ENCODE measurements at regions not wholly inside any gene's neighbourhood (a gene's known extent, or its start where the extent isn't known, plus 50 kb on each side); places are given as distances from the start of the nearest gene placed in this dataset.

DNA sequence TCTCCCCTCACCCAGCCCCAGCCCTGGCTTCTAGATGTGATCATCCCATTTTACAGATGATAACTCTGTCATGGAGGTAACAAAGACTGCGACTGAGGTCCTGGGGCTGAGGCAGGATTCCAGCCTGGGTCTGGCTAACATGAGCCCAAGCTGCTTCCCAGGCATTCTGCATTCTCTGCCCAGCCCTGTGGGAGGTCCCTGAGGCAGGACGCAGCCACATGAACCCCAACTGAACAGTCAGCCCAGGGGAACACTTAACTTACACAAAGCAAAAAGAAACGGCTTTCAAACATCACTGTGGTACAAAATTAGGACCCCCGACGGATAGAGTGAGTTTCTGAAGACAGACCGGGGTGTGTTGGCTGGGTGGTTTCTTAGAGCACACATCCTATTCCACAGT lies 135.3 kb downstream of the ACKR3 start:
- Histone ChIP-seq H3K4me2 (ENCODE audit: low read depth, low read length) (no peak overlapping the region), H3K9me3 (ENCODE audit: low read length) (no peaks in the 10 kb centered on the region), H2AFZ (ENCODE audit: low read length) (no peak overlapping the region), H3K9ac (ENCODE audit: insufficient read depth, low read depth, low read length) (no peak overlapping the region), H3K4me1 (ENCODE audit: insufficient read depth, low read length) (no peaks in the 10 kb centered on the region), H3K27ac (ENCODE audit: extremely low read length, insufficient read depth, low read length) (no peak overlapping the region), H3K36me3 (replicated peaks in 1 of 2; ENCODE audit: control insufficient read depth in 1 of 2, insufficient read depth in 2 of 2, low read length in 2 of 2) (no peaks in the 10 kb centered on the region), H4K20me1 (ENCODE audit: insufficient read depth, low read length) (no peaks in the 10 kb centered on the region), H3K4me3 (replicated peaks in 1 of 3; ENCODE audit: insufficient read depth in 1 of 3, low read depth in 2 of 3, low read length in 3 of 3) (no peak overlapping the region), H3K79me2 (ENCODE audit: insufficient read depth, low read length) (no peaks in the 10 kb centered on the region), H3K27me3 (ENCODE audit: control insufficient read depth in 1 of 2, insufficient read depth in 2 of 2, low read length in 2 of 2) (peaks cover 0 to 10% of the 10 kb centered on the region in 2 experiments; a peak in 1 of 5 replicates)
- in situ Hi-C loops (cut with HindIII; ENCODE audit: extremely low pct_ligation_motif_present, low pct_unique_long_range_greater_than_20kb) (no loop called here), intact Hi-C loops (cut with micrococcal nuclease; ENCODE audit: unreplicated experiment) (no loop called here)
- ChIA-PET CTCF (ENCODE audit: low intra/inter-chr PET ratio, low total read pairs) (no interaction called here), POLR2A (no interaction called here)
- FAIRE-seq, result no peak
- 41% methylated on average over 6 of the region's 6 CpGs for WGBS (ENCODE audit: low lambda C conversion rate)
- ATAC-seq, result no peak
- TF ChIP-seq RXRB (CRISPR knock-in tag; IDR thresholded peaks at IDR 0.05; ENCODE audit: borderline replicate concordance) (no peak), ZNF343 (CRISPR knock-in tag; IDR thresholded peaks at IDR 0.05) (no peak)
- no peak for DNase-seq (ENCODE audit: low spot score)
- BruUV-seq (replicated peaks), result no TSS peak

- no peak overlapping the region for H2AFZ ChIP-seq (ENCODE audit: low read length)
- no TSS peak for BruUV-seq (replicated peaks)
- POLR2A ChIA-PET, result no interaction called here
- WGBS (ENCODE audit: low lambda C conversion rate), result 50% methylated on average over 9 of the region's 12 CpGs
- no peaks in the 10 kb centered on the region for H3K36me3 ChIP-seq (replicated peaks in 1 of 2; ENCODE audit: control insufficient read depth in 1 of 2, insufficient read depth in 2 of 2, low read length in 2 of 2)
- H3K27me3 ChIP-seq (ENCODE audit: control insufficient read depth in 1 of 2, insufficient read depth in 2 of 2, low read length in 2 of 2), result peaks cover 0 to 10% of the 10 kb centered on the region in 2 experiments; a peak in 1 of 5 replicates
- CTCF ChIA-PET (ENCODE audit: low intra/inter-chr PET ratio, low total read pairs), result no interaction called here
- H3K79me2 ChIP-seq (ENCODE audit: insufficient read depth, low read length), result no peaks in the 10 kb centered on the region
- H3K4me1 ChIP-seq (ENCODE audit: insufficient read depth, low read length), result no peaks in the 10 kb centered on the region
- no peak overlapping the region for H3K4me3 ChIP-seq (replicated peaks in 1 of 3; ENCODE audit: insufficient read depth in 1 of 3, low read depth in 2 of 3, low read length in 3 of 3)
- H3K4me2 ChIP-seq (ENCODE audit: low read depth, low read length), result no peak overlapping the region
- FAIRE-seq (no peak), ATAC-seq (no peak), DNase-seq (ENCODE audit: low spot score) (no peak)
- intact Hi-C loops (cut with micrococcal nuclease; ENCODE audit: unreplicated experiment) (no loop called here), in situ Hi-C loops (cut with HindIII; ENCODE audit: extremely low pct_ligation_motif_present, low pct_unique_long_range_greater_than_20kb) (no loop called here)
- H4K20me1 ChIP-seq (ENCODE audit: insufficient read depth, low read length), result no peaks in the 10 kb centered on the region
- no peaks in the 10 kb centered on the region for H3K9me3 ChIP-seq (ENCODE audit: low read length)
- H3K9ac ChIP-seq (ENCODE audit: insufficient read depth, low read depth, low read length), result no peak overlapping the region
- no peak overlapping the region for H3K27ac ChIP-seq (ENCODE audit: extremely low read length, insufficient read depth, low read length)
- no peak for TF ChIP-seq TRIM24 (CRISPR knock-in tag; IDR thresholded peaks at IDR 0.05)
- no peak for TF ChIP-seq SNAPC5 (CRISPR knock-in tag; IDR thresholded peaks at IDR 0.05; ENCODE audit: borderline replicate concordance)
- TF ChIP-seq, protein P1, sequence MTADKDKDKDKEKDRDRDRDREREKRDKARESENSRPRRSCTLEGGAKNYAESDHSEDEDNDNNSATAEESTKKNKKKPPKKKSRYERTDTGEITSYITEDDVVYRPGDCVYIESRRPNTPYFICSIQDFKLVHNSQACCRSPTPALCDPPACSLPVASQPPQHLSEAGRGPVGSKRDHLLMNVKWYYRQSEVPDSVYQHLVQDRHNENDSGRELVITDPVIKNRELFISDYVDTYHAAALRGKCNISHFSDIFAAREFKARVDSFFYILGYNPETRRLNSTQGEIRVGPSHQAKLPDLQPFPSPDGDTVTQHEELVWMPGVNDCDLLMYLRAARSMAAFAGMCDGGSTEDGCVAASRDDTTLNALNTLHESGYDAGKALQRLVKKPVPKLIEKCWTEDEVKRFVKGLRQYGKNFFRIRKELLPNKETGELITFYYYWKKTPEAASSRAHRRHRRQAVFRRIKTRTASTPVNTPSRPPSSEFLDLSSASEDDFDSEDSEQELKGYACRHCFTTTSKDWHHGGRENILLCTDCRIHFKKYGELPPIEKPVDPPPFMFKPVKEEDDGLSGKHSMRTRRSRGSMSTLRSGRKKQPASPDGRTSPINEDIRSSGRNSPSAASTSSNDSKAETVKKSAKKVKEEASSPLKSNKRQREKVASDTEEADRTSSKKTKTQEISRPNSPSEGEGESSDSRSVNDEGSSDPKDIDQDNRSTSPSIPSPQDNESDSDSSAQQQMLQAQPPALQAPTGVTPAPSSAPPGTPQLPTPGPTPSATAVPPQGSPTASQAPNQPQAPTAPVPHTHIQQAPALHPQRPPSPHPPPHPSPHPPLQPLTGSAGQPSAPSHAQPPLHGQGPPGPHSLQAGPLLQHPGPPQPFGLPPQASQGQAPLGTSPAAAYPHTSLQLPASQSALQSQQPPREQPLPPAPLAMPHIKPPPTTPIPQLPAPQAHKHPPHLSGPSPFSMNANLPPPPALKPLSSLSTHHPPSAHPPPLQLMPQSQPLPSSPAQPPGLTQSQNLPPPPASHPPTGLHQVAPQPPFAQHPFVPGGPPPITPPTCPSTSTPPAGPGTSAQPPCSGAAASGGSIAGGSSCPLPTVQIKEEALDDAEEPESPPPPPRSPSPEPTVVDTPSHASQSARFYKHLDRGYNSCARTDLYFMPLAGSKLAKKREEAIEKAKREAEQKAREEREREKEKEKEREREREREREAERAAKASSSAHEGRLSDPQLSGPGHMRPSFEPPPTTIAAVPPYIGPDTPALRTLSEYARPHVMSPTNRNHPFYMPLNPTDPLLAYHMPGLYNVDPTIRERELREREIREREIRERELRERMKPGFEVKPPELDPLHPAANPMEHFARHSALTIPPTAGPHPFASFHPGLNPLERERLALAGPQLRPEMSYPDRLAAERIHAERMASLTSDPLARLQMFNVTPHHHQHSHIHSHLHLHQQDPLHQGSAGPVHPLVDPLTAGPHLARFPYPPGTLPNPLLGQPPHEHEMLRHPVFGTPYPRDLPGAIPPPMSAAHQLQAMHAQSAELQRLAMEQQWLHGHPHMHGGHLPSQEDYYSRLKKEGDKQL (CRISPR knock-in tag; IDR thresholded peaks at IDR 0.05; ENCODE audit: low read depth), result no peak
- no peak for TF ChIP-seq ZNF691 (CRISPR knock-in tag; IDR thresholded peaks at IDR 0.05; ENCODE audit: borderline replicate concordance, low read depth)
- TF ChIP-seq TFAP4 (IDR thresholded peaks at IDR 0.05; ENCODE audit: borderline replicate concordance, low read depth), result no peak
These were observed 135.9 kb downstream of the ACKR3 start for GRCh38 chr2:236705295-236706105.

All from HepG2 (cell line).